ENCODE measurements at regions not wholly inside any gene's neighbourhood (a gene's known extent, or its start where the extent isn't known, plus 50 kb on each side); places are given as distances from the start of the nearest gene placed in this dataset.
"Not testable (repeated sequence)": the region's sequence is repeated elsewhere in the genome, so short reads cannot be mapped to it uniquely, and the experiment has no call there.

GRCh38 chr3:140752499-140752898 is 74.6 kb downstream of the TRIM42 start:
- FAIRE-seq = no peak
- no peak for DNase-seq (ENCODE audit: insufficient read length, low spot score)

GRCh38 chr3:140753865-140754754 is 76.2 kb downstream of the TRIM42 start:
- no peak for DNase-seq (ENCODE audit: insufficient read length, low spot score)
- peak; percentile 99 for FAIRE-seq

- no peak for DNase-seq (ENCODE audit: insufficient read length, low spot score)
- FAIRE-seq = no peak
Measured at GRCh38 chr3:140754936-140755335, 77.1 kb downstream of the TRIM42 start.

- DNase-seq (ENCODE audit: insufficient read length, low spot score) = no peak
- FAIRE-seq = peak; percentile 97
Measured at GRCh38 chr3:140756240-140757016, 78.6 kb downstream of the TRIM42 start.

GRCh38 chr3:140758791-140759444 is 81.1 kb downstream of the TRIM42 start:
- no peak for DNase-seq (ENCODE audit: insufficient read length, low spot score)
- peak; percentile 37 for FAIRE-seq

- FAIRE-seq (peak; percentile 49), DNase-seq (ENCODE audit: insufficient read length, low spot score) (no peak)
Measured at GRCh38 chr3:140760324-140761075, 82.6 kb downstream of the TRIM42 start.

- DNase-seq (ENCODE audit: insufficient read length, low spot score) = no peak
- no peak for FAIRE-seq
Measured at GRCh38 chr3:140761076-140761639, 83.3 kb downstream of the TRIM42 start.

GRCh38 chr3:140762746-140763145 is 84.9 kb downstream of the TRIM42 start:
- no peak for FAIRE-seq
- no peak for DNase-seq (ENCODE audit: insufficient read length, low spot score)

GRCh38 chr3:140763532-140763931 is 85.7 kb downstream of the TRIM42 start:
- DNase-seq (ENCODE audit: insufficient read length, low spot score) (no peak), FAIRE-seq (peak; percentile 72)

GRCh38 chr3:140765246-140765645 is 87.4 kb downstream of the TRIM42 start:
- DNase-seq (ENCODE audit: insufficient read length, low spot score) (no peak), FAIRE-seq (no peak)

GRCh38 chr3:140766465-140766864 is 88.6 kb downstream of the TRIM42 start:
- FAIRE-seq (no peak), DNase-seq (ENCODE audit: insufficient read length, low spot score) (no peak)

- DNase-seq (ENCODE audit: insufficient read length, low spot score) = no peak
- no peak for FAIRE-seq
Measured at GRCh38 chr3:140767566-140767965, 89.7 kb downstream of the TRIM42 start.

GRCh38 chr3:140768941-140769340 is 91.1 kb downstream of the TRIM42 start:
- no peak for DNase-seq (ENCODE audit: insufficient read length, low spot score)
- no peak for FAIRE-seq

- no peak for FAIRE-seq
- no peak for DNase-seq (ENCODE audit: insufficient read length, low spot score)
Measured at GRCh38 chr3:140769951-140770350, 92.1 kb downstream of the TRIM42 start.

- FAIRE-seq (no peak), DNase-seq (ENCODE audit: insufficient read length, low spot score) (no peak)
Measured at GRCh38 chr3:140770977-140771667, 93.3 kb downstream of the TRIM42 start.

- FAIRE-seq = no peak
- DNase-seq (ENCODE audit: insufficient read length, low spot score) = no peak
Measured at GRCh38 chr3:140777631-140778233, 99.9 kb downstream of the TRIM42 start.

- no peak for FAIRE-seq
- no peak for DNase-seq (ENCODE audit: insufficient read length, low spot score)
Measured at GRCh38 chr3:140791368-140791767, 113.5 kb downstream of the TRIM42 start.

- DNase-seq (ENCODE audit: insufficient read length, low spot score) (no peak), FAIRE-seq (no peak)
Measured at GRCh38 chr3:140794507-140794906, 116.6 kb downstream of the TRIM42 start.

GRCh38 chr3:140802898-140803297 is 125.0 kb downstream of the TRIM42 start:
- not testable (repeated sequence) for DNase-seq (ENCODE audit: insufficient read length, low spot score); FAIRE-seq
